ENCODE measurements at regions not wholly inside any gene's neighbourhood (a gene's known extent, or its start where the extent isn't known, plus 50 kb on each side); places are given as distances from the start of the nearest gene placed in this dataset.

- TF ChIP-seq ZNF280A (IDR thresholded peaks at IDR 0.05; ENCODE audit: low read depth, partially characterized antibody) (no peak), CBFB (CRISPR knock-in tag; IDR thresholded peaks at IDR 0.05) (no peak), FOXJ2 (tag; IDR thresholded peaks at IDR 0.05) (no peak), HDAC6 (IDR thresholded peaks at IDR 0.05; ENCODE audit: low read depth, low read length) (no peak), TCFL5 (CRISPR knock-in tag; conservative IDR thresholded peaks at IDR 0.05) (no peak), ARID3A (IDR thresholded peaks at IDR 0.05; ENCODE audit: borderline replicate concordance, low read depth, low read length) (no peak), FOXJ3 (CRISPR knock-in tag; IDR thresholded peaks at IDR 0.05) (no peak), HDAC1 (IDR thresholded peaks at IDR 0.05) (no peak), NR2C2 (CRISPR knock-in tag; IDR thresholded peaks at IDR 0.05) (no peak), NR2C2 (tag; IDR thresholded peaks at IDR 0.05) (peak; percentile 67), RBM25 (IDR thresholded peaks at IDR 0.05; ENCODE audit: low read depth, low read length, severe bottlenecking) (no peak), POLR2AphosphoS5 (IDR thresholded peaks at IDR 0.05; ENCODE audit: control insufficient read depth, insufficient read depth, low read depth, low read length) (no peak), ZNF274 (IDR thresholded peaks at IDR 0.05; ENCODE audit: borderline replicate concordance, low read depth, low read length) (no peak), CHD4 (IDR thresholded peaks at IDR 0.05; ENCODE audit: insufficient read depth, insufficient replicate concordance, low read depth, low read length, poor library complexity, severe bottlenecking) (no peak)
- TF ChIP-seq, protein P1, sequence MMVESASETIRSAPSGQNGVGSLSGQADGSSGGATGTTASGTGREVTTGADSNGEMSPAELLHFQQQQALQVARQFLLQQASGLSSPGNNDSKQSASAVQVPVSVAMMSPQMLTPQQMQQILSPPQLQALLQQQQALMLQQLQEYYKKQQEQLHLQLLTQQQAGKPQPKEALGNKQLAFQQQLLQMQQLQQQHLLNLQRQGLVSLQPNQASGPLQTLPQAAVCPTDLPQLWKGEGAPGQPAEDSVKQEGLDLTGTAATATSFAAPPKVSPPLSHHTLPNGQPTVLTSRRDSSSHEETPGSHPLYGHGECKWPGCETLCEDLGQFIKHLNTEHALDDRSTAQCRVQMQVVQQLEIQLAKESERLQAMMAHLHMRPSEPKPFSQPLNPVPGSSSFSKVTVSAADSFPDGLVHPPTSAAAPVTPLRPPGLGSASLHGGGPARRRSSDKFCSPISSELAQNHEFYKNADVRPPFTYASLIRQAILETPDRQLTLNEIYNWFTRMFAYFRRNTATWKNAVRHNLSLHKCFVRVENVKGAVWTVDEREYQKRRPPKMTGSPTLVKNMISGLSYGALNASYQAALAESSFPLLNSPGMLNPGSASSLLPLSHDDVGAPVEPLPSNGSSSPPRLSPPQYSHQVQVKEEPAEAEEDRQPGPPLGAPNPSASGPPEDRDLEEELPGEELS (CRISPR knock-in tag; IDR thresholded peaks at IDR 0.05; ENCODE audit: borderline replicate concordance): no peak
These were observed 81.3 kb upstream of the C16orf82 start (continued) for GRCh38 chr16:26985100-26986065.
